ENCODE measurements at regions not wholly inside any gene's neighbourhood (a gene's known extent, or its start where the extent isn't known, plus 50 kb on each side); places are given as distances from the start of the nearest gene placed in this dataset.

GRCh38 chr1:223031733-223032601, 111.1 kb downstream of the TLR5 start:
- DNase-seq (no peak), ATAC-seq (no peak)
- Histone ChIP-seq H3K4me1 (no peaks in the 10 kb centered on the region), H3K36me3 (no peaks in the 10 kb centered on the region), H3K4me3 (no peak overlapping the region), H3K9me3 (no peaks in the 10 kb centered on the region), H3K27me3 (no peaks in the 10 kb centered on the region), H3K27ac (no peak overlapping the region)
- TF ChIP-seq CTCF (IDR thresholded peaks at IDR 0.05) (no peak), POLR2A (IDR thresholded peaks at IDR 0.05) (no peak)
- intact Hi-C loops (cut with DNase I), result no loop called here
- WGBS (ENCODE audit: insufficient coverage, low coverage, low lambda C conversion rate, missing lambda C conversion rate), result 88% methylated on average over 6 of the region's 11 CpGs

GRCh38 chr1:223033658-223034057, 109.4 kb downstream of the TLR5 start:
- no peaks in the 10 kb centered on the region for H3K4me1 ChIP-seq
- no peaks in the 10 kb centered on the region for H3K27me3 ChIP-seq
- no peak for ATAC-seq
- WGBS (ENCODE audit: insufficient coverage, low coverage, low lambda C conversion rate, missing lambda C conversion rate), result 69% methylated on average over 2 of the region's 3 CpGs
- TF ChIP-seq POLR2A (IDR thresholded peaks at IDR 0.05), result no peak
- TF ChIP-seq CTCF (IDR thresholded peaks at IDR 0.05), result no peak
- no peak overlapping the region for H3K4me3 ChIP-seq
- no peaks in the 10 kb centered on the region for H3K9me3 ChIP-seq
- intact Hi-C loops (cut with DNase I), result no loop called here
- H3K36me3 ChIP-seq, result no peaks in the 10 kb centered on the region
- DNase-seq, result no peak
- H3K27ac ChIP-seq, result no peak overlapping the region

GRCh38 chr1:223034270-223034798, 108.7 kb downstream of the TLR5 start:
- intact Hi-C loops (cut with DNase I), result no loop called here
- Histone ChIP-seq H3K4me1 (no peaks in the 10 kb centered on the region), H3K4me3 (no peak overlapping the region), H3K36me3 (no peaks in the 10 kb centered on the region), H3K27ac (no peak overlapping the region), H3K27me3 (no peaks in the 10 kb centered on the region), H3K9me3 (no peaks in the 10 kb centered on the region)
- no peak for TF ChIP-seq POLR2A (IDR thresholded peaks at IDR 0.05)
- TF ChIP-seq CTCF (IDR thresholded peaks at IDR 0.05), result no peak
- DNase-seq (no peak), ATAC-seq (no peak)
- 100% methylated on average over 1 of the region's 5 CpGs for WGBS (ENCODE audit: insufficient coverage, low coverage, low lambda C conversion rate, missing lambda C conversion rate)

GRCh38 chr1:223035724-223036478, 107.1 kb downstream of the TLR5 start:
- no peak for DNase-seq
- intact Hi-C loops (cut with DNase I), result no loop called here
- H3K36me3 ChIP-seq, result no peaks in the 10 kb centered on the region
- peaks cover 0 to 7% (median 0%) of the 10 kb centered on the region in 4 donors for H3K4me1 ChIP-seq
- H3K27me3 ChIP-seq, result no peaks in the 10 kb centered on the region
- ATAC-seq, result no peak
- H3K27ac ChIP-seq, result no peak overlapping the region
- no peak for TF ChIP-seq CTCF (IDR thresholded peaks at IDR 0.05)
- TF ChIP-seq POLR2A (IDR thresholded peaks at IDR 0.05), result no peak
- WGBS (ENCODE audit: insufficient coverage, low coverage, low lambda C conversion rate, missing lambda C conversion rate), result 60% methylated on average over 11 of the region's 11 CpGs
- no peak overlapping the region for H3K4me3 ChIP-seq
- H3K9me3 ChIP-seq, result no peaks in the 10 kb centered on the region

Data from right lobe of liver (tissue), 6 donors.